ENCODE measurements at regions not wholly inside any gene's neighbourhood (a gene's known extent, or its start where the extent isn't known, plus 50 kb on each side); places are given as distances from the start of the nearest gene placed in this dataset.

DNA sequence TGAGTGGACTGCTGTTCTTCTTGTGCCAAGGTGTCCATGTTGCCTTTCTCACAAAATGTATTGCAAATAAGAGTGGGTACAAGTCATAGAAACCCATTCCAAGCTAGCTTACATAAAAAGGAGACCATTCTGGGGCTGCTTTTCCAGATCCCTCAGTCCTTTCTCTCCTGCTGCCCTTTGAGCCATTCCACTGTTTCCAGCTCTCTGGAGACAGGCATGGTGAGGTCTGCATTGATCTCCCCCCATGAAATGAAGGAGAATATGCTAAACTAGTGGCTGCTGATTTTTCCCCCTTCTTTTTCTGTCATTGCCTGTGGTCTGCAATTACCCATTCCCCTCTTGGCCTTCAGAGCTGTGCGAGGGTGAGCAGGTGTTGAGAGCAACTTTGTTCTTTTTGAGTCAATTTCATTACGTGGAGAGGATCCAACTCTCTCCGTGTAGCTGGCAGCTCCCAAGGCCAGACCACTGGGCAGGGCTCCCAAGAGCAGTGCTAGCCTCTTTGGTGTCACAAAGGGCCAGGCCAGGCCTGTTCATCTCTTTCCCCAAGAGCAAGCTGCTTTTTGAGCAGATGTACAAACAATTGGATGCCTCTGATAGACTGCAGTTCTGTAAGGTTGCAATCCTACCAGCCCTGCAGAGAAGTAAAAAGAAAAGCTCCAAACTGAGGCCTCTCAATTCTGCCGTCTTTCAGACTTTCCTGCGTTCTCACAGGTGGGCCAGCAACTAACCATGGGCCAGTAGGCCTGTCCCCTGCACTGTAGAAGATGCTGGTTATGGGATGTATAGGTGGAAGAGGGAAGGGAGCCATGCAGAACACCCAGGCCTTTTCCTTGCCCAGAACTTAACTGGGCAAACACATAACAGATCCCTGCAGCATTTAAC lies 96.1 kb upstream of the ARMC2 start:
- DNase-seq (ENCODE audit: low read depth in 3 of 3) = no peak

DNA sequence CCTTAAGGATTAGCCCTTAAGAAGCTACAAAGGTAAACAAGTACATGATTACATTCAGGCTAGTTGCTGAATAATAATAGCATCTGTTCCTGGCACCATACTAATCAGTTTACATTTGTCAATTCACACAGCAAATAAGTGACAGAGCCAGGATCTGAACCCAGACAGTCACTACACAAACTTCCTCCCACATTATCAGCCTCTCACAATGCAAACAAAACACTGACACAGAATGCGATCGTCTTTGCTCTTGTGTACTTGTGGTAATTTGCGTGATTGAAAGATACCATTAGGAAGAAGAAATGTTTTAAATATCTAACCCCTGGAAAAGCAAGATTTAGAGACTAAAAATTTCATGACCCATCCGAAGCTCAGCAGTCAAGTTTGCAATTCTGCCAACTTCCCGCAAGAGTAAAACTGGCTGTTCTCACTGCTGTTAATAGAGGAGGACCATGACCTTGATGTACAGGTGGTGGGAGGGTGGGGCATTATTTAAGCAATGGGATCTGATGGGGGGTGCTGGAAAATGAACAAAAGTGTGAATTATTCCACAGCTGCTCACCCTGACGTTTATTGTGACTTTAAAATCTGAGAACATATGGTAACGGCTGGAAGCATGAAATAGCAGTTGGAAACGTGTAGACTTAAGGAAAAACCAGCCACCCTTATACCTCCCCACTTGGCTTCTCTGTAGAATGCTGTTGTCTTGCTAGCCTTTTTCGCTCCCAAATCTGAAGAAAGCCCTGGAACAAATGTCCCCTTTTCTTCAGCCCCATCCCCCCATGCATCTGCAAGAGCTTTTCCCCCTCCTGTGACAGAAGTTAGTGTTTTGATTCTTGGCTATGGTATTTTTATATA lies 95.3 kb upstream of the ARMC2 start:
- no peak for DNase-seq (ENCODE audit: low read depth in 3 of 3)

DNA sequence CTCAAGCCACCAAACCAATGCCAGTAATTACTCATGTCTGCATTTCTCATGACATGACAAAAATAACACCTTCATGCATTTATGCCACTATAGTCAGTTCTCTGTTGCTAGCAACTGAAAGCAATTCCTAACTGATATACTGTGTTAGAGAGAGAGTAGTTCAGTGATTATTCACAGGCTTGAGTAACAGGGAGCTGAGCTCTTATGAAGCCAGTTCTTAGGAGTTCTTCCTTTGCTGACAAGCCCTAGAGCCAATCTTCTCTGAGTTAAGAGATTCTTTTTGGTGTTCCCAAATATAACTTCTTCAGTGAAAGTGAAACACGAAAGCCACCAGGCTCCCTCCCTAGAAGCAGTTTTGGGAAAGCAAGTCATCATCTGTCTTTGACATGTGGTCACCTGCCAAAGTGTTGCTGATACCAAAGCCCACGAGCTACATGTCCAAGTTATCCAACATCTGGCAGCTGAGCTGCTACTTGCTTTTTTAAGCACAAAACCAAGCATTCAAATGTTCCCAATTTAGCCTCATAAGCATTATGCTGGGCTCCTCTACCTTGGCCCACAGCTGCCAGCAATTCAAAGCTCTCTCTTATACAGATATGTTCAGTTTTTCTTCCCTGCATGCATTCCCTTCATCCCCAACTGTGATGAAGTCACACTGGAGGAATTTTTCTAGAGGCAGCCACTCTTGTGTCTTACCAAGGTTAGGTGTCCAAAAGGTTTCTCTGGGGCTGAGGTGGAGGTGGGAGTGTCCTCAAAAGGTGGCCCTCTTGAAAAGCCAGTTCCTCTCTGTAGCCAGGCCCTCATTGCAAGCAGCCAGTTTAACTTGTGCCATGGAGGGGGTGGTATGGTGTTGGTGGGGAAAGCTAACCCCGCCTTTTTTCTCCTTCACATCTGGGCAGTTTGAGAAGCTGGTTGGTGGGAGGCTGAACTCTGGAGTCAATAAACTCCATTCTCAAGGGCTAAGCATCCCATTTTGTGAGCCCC lies 92.7 kb upstream of the ARMC2 start:
- DNase-seq (ENCODE audit: low read depth in 3 of 3) = no peak

DNA sequence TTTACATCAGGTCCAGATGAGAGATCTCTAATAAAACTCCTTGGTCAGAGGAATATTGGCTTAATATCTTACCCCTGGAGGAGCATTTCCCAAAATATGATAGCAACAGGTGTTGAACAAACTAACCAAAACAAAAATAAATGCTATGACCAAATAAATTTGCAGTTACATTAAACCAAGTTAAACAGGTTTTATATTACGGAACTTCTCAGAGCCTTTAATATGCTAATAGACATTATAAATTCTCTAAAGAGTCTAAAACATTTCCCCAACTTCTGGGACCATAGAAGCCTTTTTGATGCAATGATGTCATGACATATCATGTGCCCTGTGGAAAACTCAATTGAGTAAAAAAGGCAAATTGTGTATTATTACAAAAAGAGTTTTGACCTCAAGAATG lies 90.9 kb upstream of the ARMC2 start:
- no peak for DNase-seq (ENCODE audit: low read depth in 3 of 3)

DNA sequence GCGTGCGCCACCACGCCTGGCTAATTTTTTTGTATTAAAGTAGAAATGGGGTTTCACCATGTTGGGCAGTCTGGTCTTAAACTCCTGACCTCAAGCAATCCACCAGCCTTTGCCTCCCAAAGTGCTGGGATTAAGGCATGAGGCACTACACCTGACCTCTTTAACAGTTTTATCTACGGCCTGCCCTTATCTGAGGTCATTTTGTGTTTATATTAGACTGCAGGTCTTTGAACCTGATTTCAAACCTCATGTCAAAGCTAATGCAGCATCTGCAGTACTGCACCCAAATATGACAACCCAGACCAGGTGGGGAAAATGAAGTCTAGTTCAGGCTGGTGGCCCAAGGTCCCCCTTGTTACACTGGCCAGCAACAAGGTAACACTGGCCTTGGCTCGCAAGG lies 89.3 kb upstream of the ARMC2 start:
- DNase-seq (ENCODE audit: low read depth in 3 of 3) = no peak

DNA sequence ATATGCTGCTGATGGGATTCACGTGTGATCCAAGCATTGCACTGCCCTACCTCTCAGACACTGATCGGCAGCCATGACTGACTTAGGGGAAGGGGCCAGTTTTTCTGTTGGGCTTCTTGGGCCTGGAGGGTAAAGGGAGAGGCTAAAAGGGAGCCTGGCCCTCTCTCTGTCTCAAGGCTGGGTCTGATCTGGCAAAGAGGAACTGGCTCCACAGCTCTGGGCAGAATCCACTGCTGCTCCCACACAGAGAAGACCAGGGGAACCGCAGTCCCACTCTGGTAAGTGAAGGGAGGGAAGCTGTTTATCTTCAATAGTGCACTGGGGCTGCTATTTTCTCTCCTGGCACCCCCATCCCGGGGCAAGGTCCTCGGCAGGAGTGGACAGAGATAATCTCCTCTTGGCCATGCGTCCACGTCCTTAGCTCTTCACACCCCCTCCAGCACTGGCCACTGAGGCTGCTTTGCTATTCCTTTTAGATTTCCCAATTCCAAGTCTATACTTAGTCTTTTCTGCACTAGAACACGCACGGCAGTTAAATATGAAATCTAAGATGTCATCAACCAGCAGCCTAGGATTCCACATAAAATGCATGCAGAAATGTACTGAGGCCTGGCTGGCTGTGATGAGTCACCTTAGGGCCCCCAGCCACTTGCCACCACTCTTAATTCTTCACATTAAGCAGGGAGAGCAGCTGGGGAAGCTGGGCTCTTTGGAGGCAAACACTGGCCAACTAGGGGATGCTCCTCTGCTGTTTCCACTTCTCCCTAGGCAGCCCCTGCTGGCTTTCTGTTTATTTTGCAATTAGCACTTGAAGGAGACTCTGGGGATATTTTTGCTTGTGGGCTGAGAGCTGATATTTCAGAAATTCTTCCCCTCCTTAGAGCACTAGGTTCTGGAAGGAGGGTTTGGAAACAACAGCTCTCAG lies 87.8 kb upstream of the ARMC2 start:
- no peak for DNase-seq (ENCODE audit: low read depth in 3 of 3)

DNA sequence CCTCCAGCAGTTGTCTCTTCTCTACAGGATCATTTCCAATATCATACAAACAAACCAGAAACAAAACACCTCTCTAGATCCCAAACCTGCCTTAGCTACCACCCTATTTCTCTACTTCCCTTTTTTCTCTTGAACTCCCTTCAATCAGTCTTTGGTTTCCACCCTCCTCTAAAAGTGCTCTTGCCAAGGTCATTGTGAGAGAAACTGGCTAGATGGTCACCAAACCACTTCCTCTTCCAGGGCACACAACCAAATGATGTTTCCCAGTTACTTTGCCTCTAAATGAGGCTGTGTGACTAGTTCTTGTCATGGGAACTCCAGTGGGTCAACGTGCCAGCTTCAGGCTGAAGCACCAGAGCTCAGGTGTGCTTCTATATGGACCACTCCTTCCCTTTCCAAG lies 85.8 kb upstream of the ARMC2 start:
- no peak for DNase-seq (ENCODE audit: low read depth in 3 of 3)

DNA sequence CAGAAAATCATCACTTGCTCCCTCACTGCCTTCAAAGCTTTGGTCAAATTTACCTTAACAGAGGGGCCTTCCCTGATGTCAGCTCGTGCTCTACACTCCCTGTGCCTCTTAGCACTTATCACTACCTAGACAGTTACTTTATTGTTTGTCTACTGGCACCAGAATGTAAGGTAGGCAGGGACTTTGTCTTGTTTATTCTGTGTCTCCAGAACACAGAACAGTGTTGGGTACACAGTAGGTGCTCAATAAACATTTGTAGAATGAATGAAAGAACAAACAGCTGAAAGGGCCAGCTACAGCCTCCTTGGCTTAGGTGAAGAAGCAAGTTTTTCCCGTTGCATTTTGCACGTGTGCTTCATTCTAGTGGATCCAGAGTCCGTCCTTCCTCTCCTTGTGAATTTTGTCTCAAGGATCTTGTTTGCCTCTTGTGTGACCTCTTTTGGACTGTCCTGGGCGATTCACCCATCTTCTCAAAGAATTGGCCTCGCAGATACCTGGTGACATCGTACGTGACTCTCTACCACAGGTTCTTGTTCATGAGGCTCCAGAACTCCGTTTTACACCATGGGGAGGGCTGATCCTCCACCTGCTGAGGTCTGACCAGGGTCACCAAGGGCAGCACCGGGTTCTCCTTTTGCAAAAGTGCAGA lies 84.2 kb upstream of the ARMC2 start:
- DNase-seq (ENCODE audit: low read depth in 3 of 3) = no peak

DNA sequence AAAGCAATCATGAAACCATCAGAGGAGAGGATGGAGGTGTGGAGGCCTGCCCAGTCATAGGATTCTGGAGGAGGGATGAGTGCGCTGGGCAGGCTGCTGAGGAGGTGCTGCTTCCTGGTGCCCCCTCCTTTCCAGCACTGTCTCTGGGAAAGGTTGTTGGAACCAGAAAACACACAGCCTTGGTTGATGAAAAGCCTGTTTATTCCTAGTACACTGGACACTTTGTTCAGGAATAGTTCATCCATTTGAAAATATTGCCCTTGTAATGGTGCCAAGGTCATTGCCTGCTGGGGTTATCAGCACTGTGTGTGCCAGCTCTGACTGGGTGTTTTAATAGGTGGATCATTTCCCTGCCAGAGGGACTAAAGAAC lies 83.7 kb upstream of the ARMC2 start:
- DNase-seq (ENCODE audit: low read depth in 3 of 3) = no peak

DNA sequence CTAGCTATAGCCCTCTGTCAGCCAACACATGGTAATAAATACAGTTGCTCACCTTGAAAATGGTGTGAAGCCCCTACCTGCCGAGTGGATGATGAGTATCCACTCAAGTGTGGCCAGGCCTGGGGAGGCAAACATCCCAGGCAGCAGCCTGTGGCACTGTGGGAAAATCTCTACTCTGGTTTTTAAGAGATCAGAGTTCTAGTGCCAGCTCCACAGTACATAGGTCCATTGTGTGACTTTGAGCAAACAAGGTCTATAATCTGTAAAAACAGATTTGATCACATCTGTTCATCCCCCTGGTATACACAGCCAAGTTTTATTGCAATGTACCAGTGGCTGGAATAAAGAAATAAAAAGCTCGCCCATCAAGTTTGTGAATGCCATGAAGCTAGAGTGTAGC lies 82.7 kb upstream of the ARMC2 start:
- DNase-seq (ENCODE audit: low read depth in 3 of 3) = no peak

DNA sequence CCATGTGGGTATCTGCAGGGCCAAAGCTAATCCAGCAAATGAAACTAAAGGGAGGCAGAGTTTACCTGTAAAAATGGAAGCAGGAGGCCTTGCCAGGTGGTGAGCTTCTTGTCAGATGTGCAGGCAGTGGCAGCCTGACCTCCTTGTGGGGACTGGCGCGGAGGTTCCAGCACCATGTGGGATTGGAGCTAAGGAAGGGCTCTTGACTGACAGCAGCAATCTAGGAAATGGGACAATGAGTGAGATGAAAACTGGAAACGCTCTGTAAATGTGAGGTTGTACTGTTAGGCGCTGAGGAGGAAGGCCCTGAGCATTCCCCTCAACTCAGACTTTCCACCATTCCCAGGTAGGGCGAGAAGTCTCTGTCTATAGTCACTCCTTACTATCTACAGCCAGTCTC lies 81.8 kb upstream of the ARMC2 start:
- no peak for DNase-seq (ENCODE audit: low read depth in 3 of 3)

DNA sequence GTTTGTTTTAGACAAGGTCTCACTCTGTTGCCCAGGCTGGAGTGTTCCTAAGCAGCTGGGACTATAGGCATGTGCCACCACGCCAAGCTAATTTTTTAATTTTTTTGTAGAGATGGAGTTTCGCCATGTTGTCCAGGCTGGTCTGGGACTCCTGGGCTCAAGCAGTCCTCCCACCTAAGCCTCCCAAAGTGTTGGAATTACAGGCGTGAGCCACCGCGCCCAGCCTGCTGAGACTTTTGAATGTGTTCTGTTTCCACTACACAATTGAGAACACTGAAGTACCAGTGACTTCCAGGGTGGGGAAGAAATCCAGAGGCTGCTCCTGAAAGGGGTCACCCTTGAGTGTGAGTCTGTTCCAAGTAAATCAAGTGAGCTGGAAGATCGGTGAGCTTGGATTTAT lies 81.3 kb upstream of the ARMC2 start:
- DNase-seq (ENCODE audit: low read depth in 3 of 3) = no peak

DNA sequence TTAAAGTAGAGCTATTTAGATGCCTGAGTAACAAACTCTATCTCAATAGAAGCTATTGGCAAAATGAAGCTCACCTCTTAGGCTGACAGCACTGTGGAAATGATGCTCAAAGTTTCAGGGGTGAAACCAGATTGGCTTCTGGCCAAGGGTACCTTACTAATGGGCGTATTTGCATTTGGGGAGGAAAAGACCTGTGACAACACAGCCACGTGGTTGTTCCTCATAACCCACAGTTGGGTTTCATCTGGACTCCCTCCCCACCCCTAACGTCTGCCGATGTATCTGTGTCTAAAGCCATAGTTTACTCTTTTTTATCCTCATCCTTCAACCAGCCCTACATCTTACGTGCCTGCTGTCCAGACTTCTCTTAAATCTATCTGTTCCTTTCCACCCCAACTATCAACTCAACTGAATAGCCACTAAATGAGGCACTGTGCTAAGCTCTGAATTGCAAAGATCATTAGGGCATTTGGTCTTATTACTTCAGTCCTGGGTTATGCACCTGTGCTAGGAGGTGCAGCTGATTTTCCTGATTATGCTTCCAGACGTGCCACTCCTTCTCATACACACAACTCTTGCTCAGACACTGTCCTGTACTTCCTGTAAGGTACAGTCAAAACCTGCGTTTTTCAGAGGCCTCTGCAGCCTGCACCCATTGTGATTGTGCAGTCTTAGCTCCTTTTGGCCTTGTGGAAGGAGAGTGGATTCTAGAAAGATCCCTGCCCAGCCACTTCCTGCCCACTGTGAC lies 80.6 kb upstream of the ARMC2 start:
- DNase-seq (ENCODE audit: low read depth in 3 of 3) = no peak

DNA sequence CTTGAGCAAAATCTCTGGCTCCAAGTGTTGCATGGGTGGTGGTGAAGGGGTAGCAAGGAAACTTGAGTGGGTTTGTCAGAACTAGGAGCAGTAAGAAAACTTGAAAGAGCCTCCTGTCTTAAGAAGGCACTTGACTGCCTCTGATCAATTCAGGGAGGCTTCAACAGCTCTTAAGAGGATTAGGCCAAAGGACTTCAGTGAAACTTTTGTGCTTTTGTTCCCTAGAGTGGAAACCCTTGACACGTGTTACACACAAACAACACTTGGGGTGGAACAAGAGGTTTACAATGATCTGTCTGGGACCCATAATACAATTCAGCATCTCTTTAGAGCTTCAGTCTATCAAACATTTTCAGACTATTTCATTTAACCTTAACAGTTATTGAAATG lies 80.1 kb upstream of the ARMC2 start:
- DNase-seq (ENCODE audit: low read depth in 3 of 3) = no peak

DNA sequence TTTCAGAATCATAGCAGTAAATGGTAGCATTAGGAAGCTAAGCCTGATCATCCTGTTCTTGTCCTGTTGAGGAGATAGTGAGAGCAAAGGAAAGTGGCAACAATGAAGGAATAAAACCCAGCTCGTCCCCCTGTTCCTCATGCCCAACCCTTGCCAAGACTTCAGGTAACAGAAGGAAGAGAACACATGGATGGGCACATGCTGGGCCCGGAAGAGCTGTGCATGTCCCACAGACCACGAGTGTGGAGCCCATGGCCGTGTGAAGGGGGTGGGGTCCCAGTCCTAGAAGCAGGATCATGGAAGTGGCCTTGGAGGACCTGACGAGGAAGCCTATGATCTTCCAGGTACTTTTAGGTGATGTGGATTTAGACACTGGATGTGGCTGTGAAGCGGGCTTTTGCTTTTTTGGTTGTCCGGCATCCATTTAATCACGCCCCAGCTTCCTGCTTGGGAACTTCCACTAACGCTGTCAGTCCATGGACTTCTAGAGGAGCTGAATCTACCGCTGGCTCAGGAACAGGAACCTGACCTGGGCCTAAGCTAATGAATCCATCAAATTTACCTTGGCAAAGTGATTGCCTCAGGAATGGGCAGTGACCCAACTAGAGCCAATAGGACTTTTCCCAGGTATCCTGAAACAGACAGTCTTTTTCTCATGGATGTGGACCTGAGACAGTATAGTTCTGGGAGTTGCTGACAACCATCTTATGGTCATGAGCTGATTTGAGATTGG lies 79.3 kb upstream of the ARMC2 start:
- no peak for DNase-seq (ENCODE audit: low read depth in 3 of 3)

DNA sequence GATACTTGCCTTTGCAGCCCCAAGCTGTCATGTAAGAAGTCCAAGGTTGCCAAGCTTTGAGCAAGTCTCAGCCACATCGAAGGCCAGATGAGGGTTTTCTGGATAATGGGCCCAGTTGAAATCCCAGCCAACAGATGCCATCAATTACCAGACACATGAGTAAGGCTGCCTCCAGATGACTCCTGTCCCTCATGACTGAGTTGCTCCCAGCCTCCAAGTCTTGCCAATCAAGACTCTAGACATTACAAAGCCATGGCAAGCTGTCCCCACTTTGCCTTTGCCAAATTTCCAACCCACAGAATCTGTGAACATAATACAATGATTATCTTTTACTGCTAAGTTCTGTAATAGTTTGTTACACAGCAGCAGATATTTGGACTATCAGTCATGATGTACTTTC lies 76.8 kb upstream of the ARMC2 start:
- DNase-seq (ENCODE audit: low read depth in 3 of 3) = no peak

DNA sequence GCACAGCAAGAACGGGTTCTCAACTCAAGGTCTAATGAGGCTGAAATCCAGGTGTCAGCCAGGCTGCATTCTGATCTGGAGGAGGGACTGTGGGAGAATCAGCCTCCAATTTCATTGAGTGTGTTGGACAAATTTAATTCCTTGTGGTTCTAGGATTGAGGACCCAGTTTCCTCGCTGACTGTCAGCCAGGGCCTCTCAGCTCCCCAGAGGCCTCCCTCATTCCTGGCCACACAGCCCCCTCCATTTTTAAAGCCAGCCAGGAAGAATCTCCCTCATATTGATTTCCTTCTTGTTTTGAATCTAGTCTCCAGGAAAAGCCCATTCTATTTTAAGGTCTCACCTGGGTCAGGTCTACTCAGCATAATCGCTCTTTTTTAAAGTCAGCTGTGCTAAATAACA lies 73.7 kb upstream of the ARMC2 start:
- no peak for DNase-seq (ENCODE audit: low read depth in 3 of 3)

DNA sequence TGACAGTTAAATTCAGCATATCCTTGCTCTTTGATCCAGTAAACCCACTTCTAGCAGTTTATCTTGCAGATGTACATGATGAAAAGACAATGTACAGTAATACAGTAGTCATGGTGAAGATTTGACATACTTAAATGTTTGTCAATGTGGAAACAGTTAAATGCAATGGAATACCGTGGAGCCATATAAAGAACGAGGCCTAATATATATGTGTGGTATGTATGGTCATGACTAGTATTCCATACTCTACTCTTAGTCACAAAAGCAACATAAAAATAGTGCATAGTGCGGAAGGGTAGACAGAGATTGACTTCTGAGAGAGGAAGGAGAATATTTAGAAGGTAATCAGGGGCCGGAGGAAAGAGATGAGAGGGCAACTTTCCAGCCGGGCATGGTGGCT lies 70.7 kb upstream of the ARMC2 start:
- no peak for DNase-seq (ENCODE audit: low read depth in 3 of 3)
